DOHH2 (cell line): ENCODE measurements at regions not wholly inside any gene's neighbourhood (a gene's known extent, or its start where the extent isn't known, plus 50 kb on each side); places are given as distances from the start of the nearest gene placed in this dataset.

ENCODE experiments used
- H3F3A ChIP-seq: fragments of 200-600 bp; sonication (generic), shearing (Covaris generic); 2 replicates; pipeline ENCODE4 v1.6.0; 2016; ENCODE audit warnings: antibody characterized with exemption, mild to moderate bottlenecking; ENCODE audit not compliant: control insufficient read depth, insufficient read depth
- H3K27ac ChIP-seq: fragments of 200-600 bp; sonication (generic); 2 replicates; pipeline ENCODE4 v1.5.1; 2014; ENCODE audit warnings: low read depth, mild to moderate bottlenecking, low read length, moderate library complexity
- H3K27me3 ChIP-seq: fragments of 200-600 bp; sonication (generic); 2 replicates; pipeline ENCODE4 v1.6.1; 2014; ENCODE audit warnings: mild to moderate bottlenecking, low read length, mixed read lengths; ENCODE audit not compliant: control insufficient read depth
- H3K36me3 ChIP-seq: fragments of 200-600 bp; sonication (generic); 2 replicates; pipeline ENCODE4 v1.6.1; 2014; ENCODE audit warnings: mild to moderate bottlenecking, low read length, moderate library complexity, mixed read lengths; ENCODE audit not compliant: control insufficient read depth
- H3K4me1 ChIP-seq: fragments of 200-600 bp; sonication (generic); 2 replicates; pipeline ENCODE4 v1.6.1; 2014; ENCODE audit warnings: mild to moderate bottlenecking, low read length, mixed read lengths; ENCODE audit not compliant: control insufficient read depth
- H3K4me2 ChIP-seq: fragments of 200-600 bp; sonication (generic); 2 replicates; pipeline ENCODE4 v1.6.0; 2014; ENCODE audit warnings: mild to moderate bottlenecking, low read length, moderate library complexity
- H3K4me3 ChIP-seq: fragments of 200-600 bp; sonication (generic); 2 replicates; pipeline ENCODE4 v1.5.1; 2014; ENCODE audit warnings: mild to moderate bottlenecking, low read length, mixed read lengths
- H3K79me2 ChIP-seq: fragments of 200-600 bp; sonication (generic); 2 replicates; pipeline ENCODE4 v1.6.1; 2014; ENCODE audit warnings: mild to moderate bottlenecking, low read length, mixed read lengths; ENCODE audit not compliant: control insufficient read depth
- H3K9me2 ChIP-seq: fragments of 200-600 bp; sonication (generic); replicated peaks from 2 replicates; pipeline ENCODE4 v1.6.1; 2014; ENCODE audit warnings: mild to moderate bottlenecking, low read length, mixed read lengths; ENCODE audit not compliant: control insufficient read depth
- H3K9me3 ChIP-seq: fragments of 200-600 bp; sonication (generic); 2 replicates; pipeline ENCODE4 v1.6.1; 2014; ENCODE audit warnings: antibody characterized with exemption, low read length, mixed read lengths; ENCODE audit not compliant: control insufficient read depth, insufficient read depth
- H4K20me1 ChIP-seq: fragments of 200-600 bp; sonication (generic); 2 replicates; pipeline ENCODE4 v1.6.0; 2014; ENCODE audit warnings: low read depth, mild to moderate bottlenecking, antibody characterized with exemption, low read length, moderate library complexity; ENCODE audit not compliant: control insufficient read depth, insufficient read depth
- CTCF ChIP-seq: fragments of 200-600 bp; sonication (generic); IDR thresholded peaks from one replicate; pipeline ENCODE4 v1.5.1; 2014; ENCODE audit warnings: antibody characterized with exemption, mild to moderate bottlenecking, low read depth, low read length; ENCODE audit not compliant: poor library complexity, severe bottlenecking
- EZH2phosphoT487 ChIP-seq: fragments of 200-600 bp; sonication (generic); IDR thresholded peaks from 2 replicates; pipeline ENCODE4 v1.6.1; 2017; ENCODE audit warnings: borderline replicate concordance, mild to moderate bottlenecking, antibody characterized with exemption, low read length, moderate library complexity, mixed read lengths

- Histone ChIP-seq H3K79me2 (no peaks in the 10 kb centered on the region), H3K27ac (no peak overlapping the region), H3K9me3 (no peaks in the 10 kb centered on the region), H3K9me2 (no peaks in the 10 kb centered on the region), H3K36me3 (no peaks in the 10 kb centered on the region), H4K20me1 (no peaks in the 10 kb centered on the region), H3K4me2 (no peak overlapping the region), H3K4me1 (no peaks in the 10 kb centered on the region), H3F3A (no peaks in the 10 kb centered on the region), H3K27me3 (no peaks in the 10 kb centered on the region), H3K4me3 (no peak overlapping the region)
- TF ChIP-seq EZH2phosphoT487 (no peak), CTCF (no peak)
Measured at GRCh38 chr2:45283764-45284620, 274.7 kb upstream of the SIX2 start.

GRCh38 chr2:45282646-45283045 lies 273.4 kb upstream of the SIX2 start:
- Histone ChIP-seq H3K4me3 (no peak overlapping the region), H3K27ac (no peak overlapping the region), H3K27me3 (no peaks in the 10 kb centered on the region), H3K4me2 (no peak overlapping the region), H3F3A (no peaks in the 10 kb centered on the region), H3K36me3 (no peaks in the 10 kb centered on the region), H3K79me2 (no peaks in the 10 kb centered on the region), H3K9me3 (no peaks in the 10 kb centered on the region), H3K4me1 (no peaks in the 10 kb centered on the region), H3K9me2 (no peaks in the 10 kb centered on the region), H4K20me1 (no peaks in the 10 kb centered on the region)
- TF ChIP-seq EZH2phosphoT487 (no peak), CTCF (no peak)

- H3K27me3 ChIP-seq: no peaks in the 10 kb centered on the region; the same call in 1 of the 2 replicates
- H3K36me3 ChIP-seq: no peaks in the 10 kb centered on the region
- no peaks in the 10 kb centered on the region for H3K9me3 ChIP-seq
- no peaks in the 10 kb centered on the region for H3K4me1 ChIP-seq
- TF ChIP-seq CTCF (no peak), EZH2phosphoT487 (no peak)
- H3K27ac ChIP-seq: no peak overlapping the region
- H3K9me2 ChIP-seq: no peaks in the 10 kb centered on the region
- H4K20me1 ChIP-seq: no peaks in the 10 kb centered on the region
- H3K79me2 ChIP-seq: no peaks in the 10 kb centered on the region
- H3K4me3 ChIP-seq: no peak overlapping the region
- H3K4me2 ChIP-seq: no peak overlapping the region
- no peaks in the 10 kb centered on the region for H3F3A ChIP-seq
Measured at GRCh38 chr2:45281311-45281710, 272.1 kb upstream of the SIX2 start.
